CD1c-positive myeloid dendritic cell (primary cell): ENCODE measurements at regions not wholly inside any gene's neighbourhood (a gene's known extent, or its start where the extent isn't known, plus 50 kb on each side); places are given as distances from the start of the nearest gene placed in this dataset.
"Not testable (repeated sequence)": the region's sequence is repeated elsewhere in the genome, so short reads cannot be mapped to it uniquely, and the experiment has no call there.

ENCODE experiments used
- DNase-seq: peaks from one replicate; pipeline ENCODE4 v3.0.0-alpha.2; 2016; ENCODE audit errors: extremely low spot score

DNA sequence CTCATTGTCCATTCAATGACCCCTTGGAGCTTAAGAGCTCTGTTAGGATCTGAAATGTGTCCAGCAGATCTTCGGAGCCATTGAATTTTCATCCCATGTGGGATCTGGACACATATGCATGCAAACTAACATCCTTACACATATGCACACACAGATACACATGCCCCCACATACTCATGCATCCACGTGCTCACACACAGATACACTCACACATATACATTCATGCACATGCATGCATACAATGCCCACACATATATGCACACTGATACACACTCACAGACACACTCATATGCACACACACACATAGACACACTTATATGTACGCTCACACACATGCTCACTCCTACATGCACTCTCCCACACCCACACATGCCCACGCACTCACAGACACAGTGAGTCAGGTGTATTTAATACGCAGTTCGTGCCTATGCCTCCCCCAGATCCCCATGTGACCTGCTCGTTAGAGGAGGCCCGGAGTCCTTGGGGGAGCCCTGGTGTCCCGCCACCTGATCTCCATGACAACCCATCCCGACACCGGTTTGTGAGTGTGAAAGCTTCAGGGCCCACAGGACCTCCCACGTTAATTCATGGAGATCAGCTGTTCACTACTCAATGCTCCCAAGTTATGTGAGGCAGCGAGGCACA lies 121.9 kb upstream of the SULF2 start:
- DNase-seq = no peak

- DNase-seq = no peak
These were observed 121.0 kb upstream of the SULF2 start for GRCh38 chr20:47906348-47906660.

DNA sequence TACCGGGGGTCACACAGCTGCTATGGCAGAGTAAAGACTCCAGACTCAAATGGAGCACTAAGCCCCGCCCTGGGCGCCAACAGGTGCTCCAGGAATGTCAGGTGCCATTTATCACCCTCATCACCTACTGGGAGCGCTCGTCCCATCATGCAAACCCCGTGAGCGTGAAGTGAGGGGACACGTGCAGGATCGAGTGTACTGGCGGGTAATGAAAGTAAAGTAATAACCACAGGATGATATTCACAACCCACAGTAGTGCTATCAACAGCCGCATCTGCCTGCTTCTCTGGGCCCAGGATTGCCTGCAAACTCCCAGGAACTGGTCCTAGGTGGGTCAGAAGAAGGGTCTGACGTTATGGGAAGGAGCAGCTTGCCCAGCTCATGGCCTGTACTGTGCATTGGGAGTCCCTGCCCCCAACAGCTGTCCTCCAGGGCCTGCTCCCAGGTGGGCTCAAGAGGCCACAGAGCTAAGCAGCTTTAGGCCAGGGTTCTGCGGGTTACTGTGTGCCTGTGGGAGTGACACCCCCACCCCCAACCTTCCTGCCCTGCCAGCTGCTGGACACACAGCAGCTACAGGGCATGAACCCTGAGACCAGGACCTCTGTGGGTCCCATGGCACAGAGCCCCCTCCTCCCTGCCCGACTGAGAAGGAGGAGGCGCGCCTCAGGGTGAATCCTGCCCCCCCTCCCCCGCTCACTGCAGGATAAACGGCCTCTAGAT lies 120.5 kb upstream of the SULF2 start:
- DNase-seq = no peak

DNA sequence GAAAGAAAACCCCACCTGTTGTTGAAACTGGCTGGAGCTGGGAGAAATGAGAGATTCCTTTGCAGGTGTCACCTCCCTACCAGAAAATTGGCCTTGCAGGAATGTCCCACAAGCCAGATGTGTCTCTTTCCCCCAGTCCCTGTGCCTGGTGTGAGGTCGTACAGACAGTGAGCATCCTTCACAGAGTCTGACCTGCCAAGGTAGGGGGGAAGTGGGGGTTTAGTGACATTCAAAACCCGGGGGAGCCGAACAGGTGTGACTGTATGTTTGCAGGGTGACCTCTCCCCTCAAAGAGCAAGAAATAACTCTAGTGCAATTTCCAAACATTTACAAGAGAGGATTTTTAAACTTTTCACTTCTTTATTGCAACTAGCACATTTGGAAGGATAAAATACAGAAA lies 117.7 kb upstream of the SULF2 start:
- DNase-seq = not testable (repeated sequence)

GRCh38 chr20:47899313-47899712 lies 114.0 kb upstream of the SULF2 start:
- DNase-seq = not testable (repeated sequence)

DNA sequence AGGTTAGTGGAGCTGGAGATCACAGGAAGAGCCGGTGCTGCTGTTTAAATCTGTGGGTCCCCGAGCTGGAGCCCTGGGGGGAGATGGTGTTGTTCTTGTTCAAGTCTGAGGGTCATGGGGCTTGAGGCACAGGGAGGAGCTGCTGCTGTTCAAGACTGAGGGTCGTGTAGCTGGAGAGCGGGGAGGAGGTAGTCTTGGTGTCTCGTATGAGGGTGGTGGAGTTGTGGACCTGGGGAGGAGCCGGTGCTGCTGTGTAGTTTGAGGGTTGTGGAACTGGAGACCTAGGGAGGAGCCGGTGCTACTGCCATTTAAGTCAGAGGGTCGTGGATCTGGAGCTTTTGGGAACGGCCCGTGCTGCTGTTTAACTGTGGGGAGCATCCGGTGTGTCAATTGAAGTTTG lies 112.2 kb upstream of the SULF2 start:
- DNase-seq = no peak

DNA sequence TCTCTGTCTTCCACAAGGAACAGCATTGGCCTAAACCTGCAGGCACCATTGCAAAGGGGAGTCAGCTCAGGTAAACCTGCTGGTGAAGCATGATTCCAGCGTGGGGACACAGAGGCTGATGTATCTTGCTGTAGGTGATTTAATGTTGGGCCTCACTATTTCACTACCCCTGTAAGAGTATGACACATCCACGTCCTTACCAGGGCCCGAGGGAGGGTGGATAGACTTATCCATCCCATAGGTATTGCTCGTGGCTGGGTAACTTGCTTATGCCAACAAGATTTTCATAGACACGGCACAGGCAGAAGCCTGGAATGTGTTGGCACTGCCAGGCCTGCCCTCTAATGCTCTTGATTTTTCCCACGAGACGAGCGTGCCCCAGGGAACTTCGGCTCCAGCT lies 107.4 kb upstream of the SULF2 start:
- DNase-seq = not testable (repeated sequence)

DNA sequence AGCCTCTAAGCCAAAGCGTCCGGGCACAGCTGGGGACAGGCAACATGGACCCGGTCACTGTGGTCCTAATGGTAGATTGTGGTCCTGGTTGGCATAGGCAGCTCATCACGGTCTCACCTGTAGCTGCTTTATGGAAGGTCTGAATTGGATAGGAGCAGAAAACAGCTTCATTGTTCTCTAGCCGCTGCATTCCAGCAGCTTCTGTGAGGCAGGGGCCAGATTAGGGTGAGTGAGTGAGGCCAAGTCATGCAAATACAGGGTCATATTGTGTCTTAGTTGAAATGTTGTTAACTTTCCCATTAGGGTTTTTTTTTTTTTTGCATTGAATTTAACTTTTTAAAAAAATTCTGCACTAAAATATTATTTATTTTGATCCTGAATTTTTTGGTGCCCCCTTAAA lies 105.4 kb upstream of the SULF2 start:
- DNase-seq = not testable (repeated sequence)

- not testable (repeated sequence) for DNase-seq
These were observed 104.5 kb upstream of the SULF2 start for GRCh38 chr20:47889751-47890150.

GRCh38 chr20:47888351-47888750 lies 103.1 kb upstream of the SULF2 start:
- DNase-seq = no peak

- DNase-seq = no peak
These were observed 102.3 kb upstream of the SULF2 start for GRCh38 chr20:47887477-47888080.

DNA sequence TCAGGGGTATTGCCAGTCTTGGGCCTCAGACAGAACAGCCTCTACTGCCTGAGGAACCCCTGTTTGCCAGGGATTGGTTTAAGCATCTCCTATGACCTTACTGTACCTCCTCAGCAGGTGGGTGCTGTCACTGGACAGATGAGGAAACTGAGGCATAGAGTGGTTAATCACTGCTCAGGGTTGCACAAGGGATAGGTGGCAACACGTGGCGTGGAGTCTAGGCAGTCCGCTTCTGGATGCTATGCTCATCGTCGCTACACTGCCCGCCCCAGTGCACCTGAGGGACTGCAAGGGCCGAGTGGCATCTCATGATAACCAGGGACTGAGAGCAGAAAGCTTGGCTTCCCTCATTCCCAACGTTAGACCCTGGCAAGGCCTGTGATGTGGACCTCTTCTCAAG lies 101.8 kb upstream of the SULF2 start:
- DNase-seq = no peak

GRCh38 chr20:47886454-47887041 lies 101.3 kb upstream of the SULF2 start:
- no peak for DNase-seq

DNA sequence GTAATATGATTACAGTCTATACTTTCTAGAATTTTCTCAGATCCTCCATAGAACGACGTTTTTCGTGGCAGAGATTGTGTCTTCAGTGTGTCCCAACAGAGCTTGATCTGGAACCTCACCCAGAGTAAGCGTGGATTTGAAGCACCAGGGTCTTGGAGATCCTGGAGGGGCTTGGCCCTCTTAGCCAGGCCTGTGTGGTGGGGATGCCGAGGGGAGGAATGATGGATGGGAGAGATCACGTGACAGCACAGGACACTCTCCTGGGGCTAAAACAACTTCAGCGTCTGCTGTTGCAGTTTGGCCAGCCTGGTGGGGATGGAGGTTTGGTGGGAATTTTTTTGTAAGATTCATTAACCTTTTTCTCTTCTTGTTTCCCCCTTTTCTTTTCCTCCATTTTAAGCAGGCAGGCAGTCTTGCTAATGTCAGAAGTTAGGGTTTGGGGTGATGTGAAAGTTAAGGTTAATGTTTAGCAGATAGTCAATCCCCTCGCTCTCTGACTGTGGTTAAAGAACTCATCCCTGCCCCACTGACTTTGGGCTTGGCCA lies 100.7 kb upstream of the SULF2 start:
- no peak for DNase-seq

DNA sequence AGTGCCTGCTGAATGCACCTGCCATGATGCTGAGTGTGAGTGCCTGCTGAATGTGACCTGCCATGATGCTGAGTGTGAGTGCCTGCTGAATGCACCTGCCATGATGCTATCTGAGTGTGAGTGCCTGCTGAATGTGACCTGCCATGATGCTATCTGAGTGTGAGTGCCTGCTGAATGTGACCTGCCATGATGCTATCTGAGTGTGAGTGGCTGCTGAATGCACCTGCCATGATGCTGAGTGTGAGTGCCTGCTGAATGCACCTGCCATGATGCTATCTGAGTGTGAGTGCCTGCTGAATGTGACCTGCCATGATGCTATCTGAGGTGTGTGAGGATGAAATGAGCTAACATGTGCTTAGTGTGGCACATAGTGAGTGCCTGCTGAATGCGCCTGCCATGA lies 98.7 kb upstream of the SULF2 start:
- DNase-seq = not testable (repeated sequence)

- DNase-seq = no peak
These were observed 97.9 kb upstream of the SULF2 start for GRCh38 chr20:47883186-47883585.

DNA sequence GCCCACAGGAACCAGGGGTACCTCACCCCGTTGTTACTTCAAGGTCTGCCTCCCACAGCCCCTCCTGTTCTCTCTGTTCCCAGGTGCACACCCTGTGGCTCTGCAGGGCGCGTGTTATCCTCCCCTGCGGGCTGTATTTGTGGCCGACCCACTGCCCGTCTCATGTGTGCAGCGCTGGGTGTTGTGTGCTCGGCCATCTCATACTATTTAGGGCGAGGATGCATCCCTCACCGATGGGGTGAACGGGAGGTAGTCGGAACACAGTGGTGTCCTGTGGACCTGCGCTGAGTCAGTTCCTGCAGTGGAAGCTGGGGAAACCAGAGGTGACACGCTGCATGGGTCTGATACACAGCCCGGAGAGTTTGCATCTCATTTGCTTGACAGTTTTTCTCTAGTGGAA lies 94.5 kb upstream of the SULF2 start:
- no peak for DNase-seq

- DNase-seq = no peak
These were observed 93.3 kb upstream of the SULF2 start for GRCh38 chr20:47878601-47879027.

GRCh38 chr20:47876311-47877088 lies 91.2 kb upstream of the SULF2 start:
- DNase-seq = no peak

DNA sequence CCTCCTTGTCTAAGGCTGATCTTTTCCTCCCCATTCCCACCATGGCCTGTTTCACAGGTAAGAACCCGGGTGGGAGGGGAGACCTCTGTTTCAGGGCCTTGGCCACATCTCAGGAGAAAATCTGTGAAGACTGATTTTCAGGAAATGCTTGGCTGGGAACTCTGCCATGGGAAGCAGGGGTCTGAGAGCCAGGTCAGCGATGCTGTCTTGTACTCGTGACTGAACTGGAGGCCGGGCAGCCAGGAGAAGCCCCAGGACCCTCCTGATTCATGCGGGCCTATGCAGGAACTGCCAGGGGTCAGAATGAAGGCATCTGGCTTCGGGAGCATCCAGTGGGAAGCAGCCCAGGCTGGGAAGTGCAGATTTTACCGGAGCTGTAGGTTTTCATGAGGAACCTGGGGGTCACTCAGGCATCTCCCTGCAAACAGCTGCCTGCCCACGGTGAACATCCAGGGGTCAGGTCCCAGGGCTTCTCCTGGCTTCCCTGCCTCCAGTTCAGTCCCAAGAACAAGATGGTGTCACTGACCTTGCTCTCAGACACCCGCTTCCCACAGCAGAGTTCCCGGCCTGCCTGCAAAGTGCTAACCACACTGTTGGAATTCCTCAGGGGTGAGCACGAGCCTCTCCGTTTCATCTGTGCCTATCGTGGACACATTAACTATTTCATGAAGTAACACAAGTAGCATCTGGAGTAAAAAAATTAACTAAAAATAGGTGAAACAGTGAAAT lies 90.2 kb upstream of the SULF2 start:
- DNase-seq = no peak

- DNase-seq = no peak
These were observed 87.1 kb upstream of the SULF2 start for GRCh38 chr20:47872341-47872740.
